ENCODE measurements at regions not wholly inside any gene's neighbourhood (a gene's known extent, or its start where the extent isn't known, plus 50 kb on each side); places are given as distances from the start of the nearest gene placed in this dataset.
"Not testable (repeated sequence)": the region's sequence is repeated elsewhere in the genome, so short reads cannot be mapped to it uniquely, and the experiment has no call there.

DNA sequence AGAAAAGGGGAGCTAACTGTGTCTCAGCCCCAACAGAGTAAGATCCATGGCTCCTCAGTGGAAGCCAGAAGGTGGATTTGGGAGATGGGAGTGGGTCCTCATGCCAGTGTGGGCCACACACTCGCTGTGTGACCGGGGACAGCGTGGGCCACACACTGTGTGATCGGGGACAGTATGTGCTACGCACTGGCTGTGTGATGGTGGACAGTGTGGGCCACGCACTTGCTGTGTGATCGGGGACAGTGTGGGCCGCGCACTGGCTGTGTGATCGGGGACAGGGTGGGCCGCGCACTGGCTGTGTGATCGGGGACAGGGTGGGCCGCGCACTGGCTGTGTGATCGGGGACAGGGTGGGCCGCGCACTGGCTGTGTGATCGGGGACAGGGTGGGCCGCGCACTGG, 282.5 kb downstream of the NXPE2 start:
- not testable (repeated sequence) for TF ChIP-seq POLR2A (IDR thresholded peaks at IDR 0.05); CTCF (IDR thresholded peaks at IDR 0.05); POLR2AphosphoS5 (IDR thresholded peaks at IDR 0.05; ENCODE audit: insufficient read depth in 1 of 2, low read depth in 1 of 2)
